ENCODE measurements at regions not wholly inside any gene's neighbourhood (a gene's known extent, or its start where the extent isn't known, plus 50 kb on each side); places are given as distances from the start of the nearest gene placed in this dataset.

GRCh38 chrX:98523521-98523920 is 1639.8 kb downstream of the RPA4 start:
- TF ChIP-seq EP300 (IDR thresholded peaks at IDR 0.05) (no peak), CTCF (IDR thresholded peaks at IDR 0.05) (no peak)

Measured in suprapubic skin (tissue), 3 donors.